Smooth muscle cell (in vitro differentiated cells): ENCODE measurements at regions not wholly inside any gene's neighbourhood (a gene's known extent, or its start where the extent isn't known, plus 50 kb on each side); places are given as distances from the start of the nearest gene placed in this dataset.

ENCODE experiments used
- DNase-seq: peaks from one replicate; lab custom pipeline; 2025; ENCODE audit not compliant: unreplicated experiment; lab: John Stamatoyannopoulos, UW
- H2AFZ ChIP-seq: fragments of 200-600 bp; sonication (generic); 2 replicates; pipeline ENCODE4 v1.6.0; 2016; ENCODE audit warnings: antibody characterized with exemption, low read depth, mild to moderate bottlenecking
- H3F3A ChIP-seq: fragments of 200-600 bp; sonication (generic); 2 replicates; pipeline ENCODE4 v1.6.0; 2017; ENCODE audit warnings: antibody characterized with exemption, low read depth
- H3K27ac ChIP-seq: fragments of 200-600 bp; sonication (generic); 2 replicates; pipeline ENCODE4 v1.5.1; 2016; ENCODE audit warnings: low read depth, mild to moderate bottlenecking
- H3K27me3 ChIP-seq: fragments of 200-600 bp; sonication (generic); 2 replicates; pipeline ENCODE4 v1.6.1; 2016; ENCODE audit warnings: low read depth, mild to moderate bottlenecking
- H3K36me3 ChIP-seq: fragments of 200-600 bp; sonication (generic); 2 replicates; pipeline ENCODE4 v1.5.1; 2016; ENCODE audit warnings: low read depth
- H3K4me1 ChIP-seq: fragments of 200-600 bp; sonication (generic); 2 replicates; pipeline ENCODE4 v1.5.1; 2016; ENCODE audit warnings: low read depth
- H3K4me2 ChIP-seq: fragments of 200-600 bp; sonication (generic); 2 replicates; pipeline ENCODE4 v1.6.0; 2016; ENCODE audit warnings: mild to moderate bottlenecking
- H3K4me3 ChIP-seq: fragments of 200-600 bp; sonication (generic); 2 replicates; pipeline ENCODE4 v1.5.1; 2016; ENCODE audit warnings: mild to moderate bottlenecking
- H3K79me2 ChIP-seq: fragments of 200-600 bp; sonication (generic); 2 replicates; pipeline ENCODE4 v1.6.0; 2016; ENCODE audit warnings: low read depth, mild to moderate bottlenecking
- H3K9ac ChIP-seq: fragments of 200-600 bp; sonication (generic); 2 replicates; pipeline ENCODE4 v1.6.0; 2016; ENCODE audit warnings: low read depth
- H3K9me3 ChIP-seq: fragments of 200-600 bp; sonication (generic); replicated peaks from 2 replicates; pipeline ENCODE4 v1.5.1; 2016; ENCODE audit warnings: low read depth
- H4K20me1 ChIP-seq: fragments of 200-600 bp; sonication (generic); 2 replicates; pipeline ENCODE4 v1.6.0; 2016; ENCODE audit warnings: low read depth
- CTCF ChIP-seq: fragments of 200-600 bp; sonication (generic); IDR thresholded peaks from 2 replicates; pipeline ENCODE4 v1.5.1; 2017; ENCODE audit warnings: borderline replicate concordance, mild to moderate bottlenecking, antibody characterized with exemption; ENCODE audit not compliant: insufficient read depth, poor library complexity, severe bottlenecking
- WGBS: methylation state at CpG from one replicate; pipeline ENCODE4 v1.1.7; 2016; ENCODE audit warnings: low lambda C conversion rate; 5-methylcytosine and 5-hydroxymethylcytosine counted together

- Histone ChIP-seq H3K27me3 (no peaks in the 10 kb centered on the region), H3K9ac (no peak overlapping the region), H3K27ac (no peak overlapping the region), H4K20me1 (no peaks in the 10 kb centered on the region), H3K4me3 (no peak overlapping the region), H3K4me2 (no peak overlapping the region), H3K79me2 (no peaks in the 10 kb centered on the region), H3K4me1 (no peaks in the 10 kb centered on the region), H2AFZ (no peak overlapping the region), H3F3A (no peaks in the 10 kb centered on the region), H3K9me3 (no peaks in the 10 kb centered on the region), H3K36me3 (no peaks in the 10 kb centered on the region)
- 89% methylated on average over 3 of the region's 3 CpGs for WGBS
- no peak for TF ChIP-seq CTCF
- DNase-seq = no peak
Measured at GRCh38 chr4:136909626-136910025, 622.7 kb downstream of the PCDH18 start.

- DNase-seq = no peak
- Histone ChIP-seq H3K4me3 (no peak overlapping the region), H3K4me2 (no peak overlapping the region), H3F3A (no peaks in the 10 kb centered on the region), H3K27ac (no peak overlapping the region), H3K4me1 (no peaks in the 10 kb centered on the region), H3K9ac (no peak overlapping the region), H3K36me3 (no peaks in the 10 kb centered on the region), H3K27me3 (no peaks in the 10 kb centered on the region), H3K79me2 (no peaks in the 10 kb centered on the region), H2AFZ (no peak overlapping the region), H4K20me1 (no peaks in the 10 kb centered on the region), H3K9me3 (no peaks in the 10 kb centered on the region)
- TF ChIP-seq CTCF = no peak
- 56% methylated on average over 2 of the region's 2 CpGs for WGBS
Measured at GRCh38 chr4:136908122-136908521, 624.2 kb downstream of the PCDH18 start.

- Histone ChIP-seq H3F3A (no peaks in the 10 kb centered on the region), H3K4me3 (no peak overlapping the region), H3K27me3 (no peaks in the 10 kb centered on the region), H3K4me2 (no peak overlapping the region), H2AFZ (no peak overlapping the region), H3K27ac (no peak overlapping the region), H3K4me1 (peaks cover 4% of the 10 kb centered on the region), H4K20me1 (no peaks in the 10 kb centered on the region), H3K36me3 (no peaks in the 10 kb centered on the region), H3K9me3 (no peaks in the 10 kb centered on the region), H3K79me2 (no peaks in the 10 kb centered on the region), H3K9ac (no peak overlapping the region)
- DNase-seq = no peak
- no peak for TF ChIP-seq CTCF
- 95% methylated on average over 2 of the region's 2 CpGs for WGBS
Measured at GRCh38 chr4:136900696-136901095, 631.6 kb downstream of the PCDH18 start.

- H3K9me3 ChIP-seq = no peaks in the 10 kb centered on the region
- no peaks in the 10 kb centered on the region for H3K36me3 ChIP-seq
- no peaks in the 10 kb centered on the region for H4K20me1 ChIP-seq
- no peak overlapping the region for H3K9ac ChIP-seq
- no peaks in the 10 kb centered on the region for H3K79me2 ChIP-seq
- H3F3A ChIP-seq = no peaks in the 10 kb centered on the region
- no peak overlapping the region for H3K4me2 ChIP-seq
- TF ChIP-seq CTCF = no peak
- no peaks in the 10 kb centered on the region for H3K27me3 ChIP-seq
- H3K4me3 ChIP-seq = no peak overlapping the region
- WGBS = 50% methylated on average over 1 of the region's 1 CpG
- H3K27ac ChIP-seq = no peak overlapping the region
- no peak overlapping the region for H2AFZ ChIP-seq
- peaks cover 4% of the 10 kb centered on the region for H3K4me1 ChIP-seq
- no peak for DNase-seq
Measured at GRCh38 chr4:136898590-136899248, 633.6 kb downstream of the PCDH18 start.
